ENCODE measurements at regions not wholly inside any gene's neighbourhood (a gene's known extent, or its start where the extent isn't known, plus 50 kb on each side); places are given as distances from the start of the nearest gene placed in this dataset.

DNA sequence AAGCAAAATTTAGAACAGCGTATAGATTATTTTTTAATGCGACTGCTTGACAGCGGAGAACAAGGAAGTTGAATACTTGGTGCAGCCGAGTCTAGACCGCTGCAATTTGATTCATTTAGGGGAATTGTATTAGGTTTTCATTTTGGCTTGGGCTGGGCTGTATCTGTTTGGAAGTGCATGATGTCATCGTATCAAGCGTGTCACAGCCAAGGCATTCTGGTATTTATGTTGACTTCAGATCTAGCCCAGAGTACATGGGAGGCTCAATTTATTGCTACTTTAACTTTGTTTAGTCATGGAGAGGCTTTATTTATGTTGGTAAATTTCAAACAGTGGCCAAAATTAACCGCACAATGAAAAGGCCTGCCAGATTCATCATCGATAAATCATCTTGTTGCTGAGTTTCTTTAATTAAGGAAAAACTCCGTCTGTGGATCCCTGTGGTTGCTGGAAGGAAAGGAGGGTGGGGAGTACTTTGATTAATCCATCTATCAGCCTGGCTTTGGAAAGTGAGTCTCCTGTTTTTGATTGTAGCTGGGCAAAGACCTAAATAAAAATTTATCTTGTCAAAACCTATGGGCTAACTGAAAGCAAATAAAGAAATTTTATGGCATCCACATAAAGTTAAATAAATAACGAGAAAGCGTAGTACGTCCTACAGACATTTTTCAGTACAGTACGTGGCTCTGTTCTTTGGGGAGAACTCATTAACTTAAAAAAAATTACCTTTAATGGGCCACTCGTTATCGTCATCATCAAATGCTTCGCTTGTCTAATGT is 230.4 kb upstream of the SPRED2 start:
- no peak for DNase-seq

DNA sequence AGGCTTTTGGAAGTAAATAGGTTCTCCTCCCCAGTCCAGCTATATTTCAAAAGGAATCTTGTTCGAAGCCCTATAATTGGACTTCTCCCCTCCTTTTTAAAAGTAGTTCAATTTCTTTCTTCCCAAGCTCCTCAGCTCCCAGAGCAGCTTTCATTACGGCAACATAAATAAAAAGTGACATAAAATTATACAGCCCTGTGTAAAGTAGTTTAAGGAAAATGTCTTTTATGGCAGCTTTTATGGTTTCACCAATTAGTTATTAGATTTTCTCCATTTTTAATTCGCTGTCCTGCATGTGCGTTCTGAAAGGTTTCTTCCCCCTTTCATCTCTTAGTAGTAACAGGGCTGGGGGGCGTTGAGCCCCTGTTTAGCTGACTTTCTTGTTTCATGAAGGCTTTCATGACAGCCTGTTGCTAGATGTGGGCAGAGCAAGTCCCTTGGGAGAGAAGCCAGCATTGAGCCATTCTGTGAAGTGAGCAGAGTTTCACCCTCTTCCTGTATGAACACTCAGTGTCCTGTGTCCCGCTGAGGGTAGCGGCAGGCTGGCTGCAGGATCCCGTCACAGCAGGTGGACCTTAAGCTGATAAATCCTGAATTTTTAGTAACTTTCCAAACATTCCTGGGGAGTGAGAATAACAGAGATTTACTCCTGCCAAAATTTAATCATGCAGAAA is 229.7 kb upstream of the SPRED2 start:
- DNase-seq: no peak

DNA sequence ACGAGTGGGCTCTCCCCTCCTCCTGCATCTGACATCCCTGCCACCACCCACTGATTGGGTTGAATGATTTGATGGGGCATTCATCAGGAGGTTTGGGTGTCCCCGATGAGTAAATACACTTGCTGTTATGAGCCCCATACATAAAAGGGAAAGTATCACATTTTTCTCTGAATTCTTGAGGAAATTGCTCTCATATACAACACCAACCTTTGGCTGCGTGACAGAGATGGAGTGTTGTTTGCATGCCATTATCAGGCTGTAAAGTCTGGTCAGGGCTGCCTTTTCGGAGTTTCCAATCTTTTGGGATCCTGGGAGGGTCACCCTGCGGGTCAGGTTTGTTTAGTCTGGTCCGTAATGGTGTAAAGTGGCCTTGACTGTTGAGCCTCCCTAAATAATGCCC is 227.9 kb upstream of the SPRED2 start:
- no peak for DNase-seq

DNA sequence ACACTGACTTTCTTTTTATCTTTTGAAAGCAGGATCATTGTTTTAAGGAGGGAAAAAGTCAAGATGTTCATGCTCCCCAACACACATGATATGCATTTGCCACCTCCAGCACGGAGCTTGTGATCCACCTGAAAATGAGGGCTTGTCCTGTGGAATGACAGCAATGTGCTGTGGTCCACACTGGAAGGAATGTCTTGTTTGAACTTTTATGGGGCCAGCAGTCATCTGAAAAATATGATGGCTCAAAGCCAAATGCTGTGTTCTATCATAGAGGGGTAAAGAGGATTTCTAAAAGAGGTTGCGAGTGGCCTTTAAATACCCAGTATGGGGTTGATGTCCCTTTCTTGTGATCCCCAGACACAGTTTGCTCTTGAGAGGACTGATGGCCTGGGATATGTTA is 226.5 kb upstream of the SPRED2 start:
- DNase-seq: no peak

DNA sequence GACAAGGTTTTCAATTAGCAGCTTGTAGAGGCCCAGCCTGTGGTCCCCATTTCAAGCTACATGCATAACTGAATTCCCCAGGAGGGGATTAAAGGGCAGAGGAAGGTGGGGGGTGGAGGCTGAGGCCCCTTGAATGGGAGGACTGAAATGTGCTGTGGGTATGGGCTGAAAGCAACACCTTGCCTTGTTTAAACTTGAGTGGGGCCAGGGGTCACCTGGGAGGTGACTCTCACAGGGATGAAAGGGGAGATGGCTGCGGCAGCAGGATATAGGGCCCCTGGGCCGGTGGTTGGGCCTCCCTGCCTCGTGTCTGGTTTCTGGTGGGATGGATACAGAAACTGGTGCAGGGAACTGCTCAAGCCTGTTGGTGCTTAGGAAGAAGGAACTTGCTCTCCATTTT is 225.9 kb upstream of the SPRED2 start:
- no peak for DNase-seq

DNA sequence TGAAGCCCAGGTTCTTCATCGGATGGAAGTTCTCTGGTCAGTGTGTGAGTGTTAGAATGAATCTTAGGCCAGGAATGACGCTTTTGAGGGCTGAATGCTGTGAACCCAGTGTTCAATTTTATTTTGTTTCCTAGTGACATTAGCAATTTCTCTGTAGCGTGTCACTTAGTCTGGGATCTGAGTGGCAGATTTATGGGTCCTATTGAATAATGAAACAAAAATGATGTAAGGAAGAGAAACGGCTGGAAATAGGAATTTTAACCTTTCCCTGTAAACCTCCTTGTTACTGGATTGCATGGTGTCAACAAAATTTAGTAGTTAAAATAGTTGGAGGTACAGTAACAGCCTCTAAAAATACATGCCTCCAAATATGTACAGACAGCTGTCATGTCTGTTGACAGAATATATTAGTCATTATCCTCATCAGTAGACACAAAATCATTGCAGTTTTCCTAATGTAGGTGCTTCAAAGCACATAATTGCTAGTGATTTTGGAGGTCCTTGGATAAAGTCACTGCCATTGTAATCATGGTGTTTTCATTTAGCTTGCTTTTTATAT is 223.8 kb upstream of the SPRED2 start:
- no peak for DNase-seq

DNA sequence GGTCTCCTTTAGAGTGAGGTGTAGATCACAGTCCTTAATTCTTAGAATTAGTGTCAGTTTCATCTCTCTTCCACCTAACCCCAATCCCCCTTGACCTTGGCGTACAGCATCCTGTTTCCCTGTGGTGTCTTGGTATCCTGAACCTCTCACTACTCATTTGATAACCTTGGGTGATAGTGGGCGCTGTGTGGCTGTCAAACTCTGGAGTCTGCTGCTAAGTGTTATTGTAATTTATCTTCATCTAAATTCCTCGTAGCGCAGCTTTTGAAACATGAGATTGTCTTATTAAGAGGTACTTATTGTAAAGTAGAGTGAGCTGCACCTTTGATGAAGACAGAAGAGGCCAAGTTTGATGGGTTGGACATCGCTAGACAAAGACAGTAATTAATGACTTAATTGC is 222.6 kb upstream of the SPRED2 start:
- DNase-seq: no peak

DNA sequence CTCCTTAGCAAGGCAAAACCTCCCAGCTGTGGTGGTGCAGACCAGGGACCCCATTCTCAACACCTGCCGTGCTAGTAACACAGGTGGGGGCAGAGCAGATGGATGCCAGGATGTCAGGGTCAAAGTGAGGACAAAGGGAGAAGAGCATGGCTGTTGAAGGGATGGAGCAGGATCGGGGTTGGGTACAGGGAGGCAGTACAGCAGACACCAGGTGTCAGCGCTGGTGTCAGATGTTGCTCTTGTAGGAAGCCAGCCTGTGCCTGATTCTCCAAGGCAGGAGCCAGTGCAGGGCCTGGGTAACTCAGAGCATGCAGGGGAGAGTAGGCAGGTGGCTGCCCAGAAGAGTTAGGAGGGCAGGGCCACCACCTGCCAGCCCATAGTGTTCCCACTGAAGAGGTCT is 222.1 kb upstream of the SPRED2 start:
- DNase-seq: no peak

DNA sequence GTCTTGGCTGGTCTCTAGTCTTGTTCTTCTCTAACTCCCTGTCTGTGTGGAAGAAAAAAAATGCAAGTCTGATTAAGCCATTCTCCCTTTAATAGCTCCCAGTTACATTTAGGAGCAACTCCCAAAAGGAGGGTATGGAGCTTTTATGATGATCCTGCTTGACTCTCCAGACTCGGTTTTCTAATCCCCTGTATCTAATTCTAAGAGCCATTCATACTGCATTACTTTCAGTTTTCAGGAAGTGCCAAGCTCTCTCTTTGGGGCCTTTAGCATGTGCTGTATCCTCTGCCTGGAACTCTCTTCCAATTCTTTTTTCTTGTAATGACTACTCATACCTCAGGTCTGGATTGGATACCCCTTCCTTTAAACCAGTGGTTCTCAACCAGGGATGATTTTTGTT is 219.7 kb upstream of the SPRED2 start:
- DNase-seq: no peak

DNA sequence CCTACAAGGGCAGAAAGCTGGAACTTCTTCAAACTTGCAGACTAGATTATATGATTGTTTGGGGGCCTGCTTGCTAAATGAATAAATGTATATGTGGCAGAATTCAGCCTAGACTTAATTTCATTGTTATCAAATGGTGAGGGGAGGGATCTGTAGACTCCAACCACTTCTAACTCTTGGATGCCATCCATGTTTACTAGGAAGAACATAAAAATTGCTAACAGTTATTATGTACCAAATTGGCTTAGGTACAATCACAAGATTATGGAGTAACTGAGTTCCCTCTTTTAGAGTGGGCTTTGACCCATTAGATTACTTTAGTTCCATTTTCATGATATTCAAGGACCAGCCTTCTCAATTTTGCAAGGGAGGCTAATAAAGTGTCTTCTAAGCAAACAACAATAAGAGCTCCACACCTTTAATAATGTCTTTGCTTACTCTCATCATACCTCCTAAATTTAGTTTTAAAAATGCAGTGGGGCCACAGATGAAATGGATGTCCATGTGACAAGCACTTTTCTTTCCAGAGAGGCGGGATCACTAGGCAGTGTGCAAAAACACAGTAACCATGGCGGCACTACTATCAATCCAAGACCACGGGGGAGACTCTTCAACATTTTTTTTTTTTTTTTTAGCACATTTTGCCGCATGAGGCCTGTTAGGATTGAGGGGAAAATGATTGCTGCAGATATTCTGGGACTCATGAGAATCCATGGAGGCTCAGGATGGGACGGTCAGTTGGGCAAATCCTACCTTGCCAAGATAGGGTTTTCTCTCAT is 217.6 kb upstream of the SPRED2 start:
- DNase-seq: no peak

DNA sequence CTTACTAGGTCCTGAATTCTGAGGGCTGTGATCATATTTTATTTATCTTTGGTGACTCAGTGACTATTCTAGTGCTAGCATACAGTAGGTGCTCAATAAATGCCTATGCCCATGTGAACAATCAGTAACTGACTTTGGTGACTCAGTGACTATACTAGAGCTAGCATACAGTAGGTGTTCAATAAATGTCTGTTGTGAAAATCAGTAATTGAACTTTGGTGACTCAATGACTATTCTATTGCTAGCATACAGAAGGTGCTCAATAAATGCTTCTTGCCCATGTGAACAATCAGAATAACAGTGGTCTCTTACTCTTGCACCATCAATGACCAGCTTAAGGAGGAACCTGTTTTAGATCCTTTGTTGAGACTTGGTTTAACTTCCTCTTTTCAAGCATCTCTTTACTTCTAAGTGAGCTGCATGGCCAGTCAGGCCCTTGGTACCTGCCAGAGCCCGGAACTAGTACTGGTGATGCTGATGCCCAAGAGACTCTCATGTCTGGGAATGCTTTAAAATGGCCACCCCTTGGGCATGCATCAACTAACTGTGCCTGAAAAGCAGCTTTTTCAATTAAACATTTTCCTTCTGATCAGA is 214.9 kb upstream of the SPRED2 start:
- no peak for DNase-seq

DNA sequence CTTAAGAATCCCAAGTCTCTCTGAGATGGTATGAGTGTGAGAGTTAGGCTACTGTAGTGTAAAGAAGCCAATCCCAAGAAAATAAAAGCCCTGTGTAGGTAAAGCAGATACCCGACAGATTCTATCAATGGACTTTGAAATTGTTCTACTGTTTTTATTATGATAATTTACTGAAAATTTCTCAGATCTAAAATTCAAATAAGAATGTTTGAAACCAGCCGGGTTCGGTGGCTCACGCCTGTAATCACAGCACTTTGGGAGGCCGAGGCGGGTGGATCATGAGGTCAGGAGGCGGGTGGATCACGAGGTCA is 208.3 kb upstream of the SPRED2 start:
- DNase-seq: no peak

DNA sequence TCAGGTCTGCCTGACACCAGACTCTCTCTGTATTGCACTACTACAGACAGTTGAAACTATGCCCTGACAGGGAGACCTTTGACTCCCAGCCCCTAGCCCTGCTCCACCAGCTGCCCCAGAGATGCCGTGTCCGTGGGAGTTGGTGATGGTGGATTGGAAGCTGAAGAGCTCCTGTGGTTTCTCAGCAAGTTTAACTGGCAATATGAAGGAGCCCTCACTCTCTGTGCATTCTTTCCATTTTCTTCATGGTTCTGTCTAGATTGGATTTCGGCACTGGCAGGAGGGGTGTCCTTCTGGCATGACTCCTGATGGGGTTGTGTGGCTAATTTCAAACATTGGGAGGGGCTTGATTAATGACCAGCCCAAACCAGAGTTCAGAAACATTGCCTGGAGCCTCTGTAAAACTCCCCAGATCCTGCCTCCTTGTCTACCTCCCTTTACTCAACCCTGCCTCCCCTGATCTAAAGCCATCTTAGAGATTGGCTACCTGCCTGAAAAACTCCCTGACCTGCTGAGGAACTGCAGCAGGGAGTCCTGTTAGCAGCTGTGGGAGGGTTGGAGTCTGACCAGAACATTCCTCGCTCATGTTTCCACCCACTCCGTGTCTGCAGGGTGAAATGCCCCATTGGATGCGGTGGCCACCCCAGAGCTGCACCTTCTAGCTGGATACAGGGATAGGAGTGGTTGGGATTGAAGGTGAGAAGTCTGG is 206.9 kb upstream of the SPRED2 start:
- no peak for DNase-seq

DNA sequence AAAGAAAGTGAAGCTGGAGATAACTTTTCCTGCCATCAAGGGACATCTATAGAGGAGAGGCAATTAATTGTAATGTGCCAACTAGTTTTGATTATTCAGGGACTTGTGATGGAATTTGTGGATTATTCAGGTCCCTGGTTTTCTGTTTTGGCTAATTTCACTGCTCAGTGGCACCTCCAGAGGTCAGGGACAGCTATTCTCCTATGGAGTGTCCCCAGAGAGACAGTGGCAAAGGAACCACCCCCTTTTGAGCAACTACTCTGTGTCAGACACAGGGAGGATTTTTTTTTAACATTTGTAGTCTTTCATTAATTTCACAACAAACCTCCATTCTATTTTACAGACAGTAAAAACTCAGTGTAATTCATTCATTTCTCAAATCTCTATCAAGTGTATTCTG is 206.0 kb upstream of the SPRED2 start:
- no peak for DNase-seq

DNA sequence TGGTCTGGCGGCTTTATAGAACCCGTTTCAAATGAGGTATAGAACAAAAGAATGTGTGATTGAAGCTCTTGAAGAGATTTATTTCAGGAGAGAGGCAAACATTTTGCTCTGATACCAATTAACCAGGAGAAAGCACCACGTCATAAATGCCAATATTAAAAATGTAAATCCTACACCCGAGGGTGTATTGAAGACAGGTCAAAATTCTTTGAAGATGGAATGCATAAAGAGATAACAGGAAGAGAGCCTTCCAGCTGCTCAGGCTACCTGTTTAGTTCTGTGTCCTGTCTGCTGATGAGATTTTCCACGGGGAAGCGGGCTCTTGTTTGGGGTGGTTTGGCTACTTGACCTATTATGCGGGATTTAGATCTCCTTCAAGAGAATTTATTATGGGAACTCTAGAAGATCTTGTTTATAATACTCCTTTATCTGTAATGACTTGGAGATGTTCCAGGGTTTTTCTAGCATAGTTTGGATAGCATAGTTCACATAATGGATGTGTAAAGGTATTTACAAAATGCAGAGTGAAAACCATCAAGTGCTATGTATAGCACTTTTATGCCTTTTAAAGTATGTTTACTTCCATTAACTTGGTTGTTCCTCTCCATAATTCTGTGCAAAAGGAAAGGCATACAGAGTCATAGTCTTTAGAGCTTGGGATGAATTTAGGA is 204.5 kb upstream of the SPRED2 start:
- DNase-seq: no peak

DNA sequence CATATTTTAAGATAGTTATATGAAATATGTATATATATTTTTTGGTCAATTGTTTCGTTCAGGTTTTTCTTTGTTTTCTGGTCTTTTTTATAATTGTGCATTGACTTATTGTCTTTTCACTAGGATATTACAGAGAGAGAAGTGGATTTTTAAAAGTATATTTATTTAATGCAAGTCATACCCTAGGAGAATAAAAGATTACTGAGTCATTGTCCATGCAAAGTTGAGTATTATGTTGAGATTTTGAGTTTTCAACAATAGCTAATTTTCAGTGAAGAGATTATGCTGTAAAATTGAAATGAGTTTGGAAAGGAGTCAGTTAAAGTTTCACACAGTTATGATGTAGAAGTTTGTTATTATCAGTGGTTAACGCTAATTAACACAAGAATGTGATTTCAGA is 203.6 kb upstream of the SPRED2 start:
- DNase-seq: no peak

DNA sequence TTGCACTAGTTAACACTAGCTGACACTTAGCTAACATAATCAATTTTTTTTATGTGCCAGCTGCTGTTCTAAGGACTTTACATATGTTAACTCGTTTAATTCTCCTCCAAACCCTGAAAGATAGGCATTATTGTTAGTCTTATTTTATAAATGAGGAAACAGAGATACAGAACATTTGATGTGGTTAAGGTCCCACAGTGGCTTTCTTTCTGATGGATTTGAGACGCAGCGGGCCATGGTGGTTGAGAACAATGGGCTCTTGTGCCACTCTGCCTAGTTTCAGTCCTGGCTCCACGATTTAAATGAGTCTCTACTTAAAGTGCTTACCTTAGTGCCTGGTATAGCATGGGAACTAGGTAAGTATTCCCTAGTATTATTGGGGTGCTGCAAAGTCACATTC is 201.9 kb upstream of the SPRED2 start:
- DNase-seq: no peak

DNA sequence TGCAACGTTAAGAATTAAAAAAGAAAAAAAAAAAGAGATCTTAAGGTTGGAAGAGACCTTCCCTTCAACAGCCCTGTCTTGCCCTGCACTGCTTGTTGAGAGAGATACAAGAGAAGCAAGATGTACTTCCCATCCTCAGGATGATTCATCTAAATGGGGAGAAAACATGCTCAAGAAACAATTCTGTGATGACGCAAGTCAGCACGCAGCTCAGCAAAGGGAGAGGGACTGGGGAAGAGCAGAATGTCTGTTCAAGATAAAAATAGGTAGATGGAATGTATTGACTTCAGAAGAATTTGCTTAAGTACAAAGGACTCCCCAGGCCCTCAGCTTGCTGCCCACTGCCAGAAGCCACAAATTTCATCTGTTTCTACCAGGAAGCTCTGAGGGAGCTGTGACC is 198.2 kb upstream of the SPRED2 start:
- no peak for DNase-seq

DNA sequence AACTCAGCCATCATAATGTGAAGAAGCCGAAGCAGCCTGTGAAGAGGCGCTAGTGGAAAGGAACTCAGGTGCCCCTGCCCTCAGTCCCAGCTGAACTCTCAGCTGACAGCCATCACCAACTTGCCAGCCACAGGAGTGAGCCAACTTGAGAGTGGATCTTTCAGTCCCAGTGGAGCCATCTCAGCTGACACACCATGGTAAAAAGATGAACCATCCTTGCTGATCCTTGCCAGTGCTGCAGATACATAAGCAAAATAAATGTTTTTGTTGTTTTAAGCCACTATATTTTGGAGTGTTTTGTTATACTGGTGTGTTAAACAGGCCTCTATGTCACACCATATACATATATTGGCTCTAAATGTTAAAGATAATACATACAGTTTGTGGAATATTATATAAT is 195.8 kb upstream of the SPRED2 start:
- DNase-seq: no peak

DNA sequence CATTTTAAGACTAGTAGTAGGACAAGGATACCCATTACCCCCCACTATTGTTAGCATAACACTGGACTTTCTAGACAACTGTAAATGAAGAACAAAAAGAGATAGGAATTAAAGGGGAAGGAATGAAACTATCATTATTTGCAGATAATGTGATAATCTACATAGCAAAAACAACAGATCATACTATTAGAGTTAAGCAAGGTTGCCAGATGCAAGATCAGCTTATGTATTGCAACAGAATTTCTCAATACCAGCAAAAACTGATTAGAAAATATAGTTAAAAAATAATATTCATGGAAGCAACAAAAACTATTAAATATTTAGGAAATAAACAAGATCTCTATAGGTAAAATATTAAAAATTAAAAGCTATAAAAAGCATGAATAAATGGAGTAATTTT is 194.4 kb upstream of the SPRED2 start:
- DNase-seq: no peak

DNA sequence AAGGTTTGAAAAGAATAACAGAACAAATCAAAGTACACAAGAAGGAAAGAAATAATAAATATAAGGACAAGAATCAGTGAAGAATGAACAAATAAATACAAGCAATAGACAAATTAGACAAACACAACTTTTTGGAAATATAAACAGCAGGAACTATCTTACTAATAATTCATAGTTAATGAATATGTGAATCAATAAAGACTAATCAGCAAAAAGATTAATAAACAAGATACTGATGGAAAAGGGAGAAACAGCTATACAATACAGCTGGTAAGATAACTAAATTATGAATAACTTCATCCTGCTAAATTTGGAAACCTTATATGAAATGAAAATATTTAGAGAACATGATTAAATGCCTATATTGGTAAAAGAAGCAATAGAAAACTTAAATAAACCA is 193.6 kb upstream of the SPRED2 start:
- no peak for DNase-seq

DNA sequence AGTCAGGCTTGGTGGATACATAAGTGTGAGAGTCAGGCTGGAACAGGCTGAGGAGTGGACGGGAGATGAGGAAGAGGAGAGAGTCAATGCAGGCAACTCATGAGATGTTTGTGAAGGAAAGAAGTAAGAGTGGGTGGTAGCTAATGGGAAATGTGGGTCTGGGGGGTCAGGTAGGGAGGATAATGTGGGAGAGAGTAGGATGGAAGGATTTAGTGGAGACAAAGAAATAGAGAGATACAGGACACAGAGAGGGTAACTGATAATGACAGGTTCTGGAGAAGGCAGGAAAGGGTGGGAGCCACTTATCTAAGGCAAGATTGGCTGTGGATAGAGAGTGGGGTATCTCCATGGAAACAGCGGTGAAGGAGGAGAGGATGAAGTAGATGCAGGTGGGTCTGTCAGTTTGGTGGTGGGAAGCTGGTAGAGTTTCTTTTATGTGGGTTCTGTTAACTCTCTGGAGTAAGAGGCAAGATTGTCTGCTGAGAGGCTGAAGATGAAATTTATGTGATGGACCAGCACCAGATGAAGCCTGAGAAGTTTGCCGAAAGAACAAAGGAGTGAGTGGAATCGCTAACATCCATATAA is 190.6 kb upstream of the SPRED2 start:
- no peak for DNase-seq

All from DMS 273 treated with DMSO at 0.1 percent for 48 hours (cell line).